AG09319 (cell line): ENCODE measurements at regions not wholly inside any gene's neighbourhood (a gene's known extent, or its start where the extent isn't known, plus 50 kb on each side); places are given as distances from the start of the nearest gene placed in this dataset.

Experiments
- DNase-seq: peaks from one replicate; pipeline ENCODE4 v3.0.0-alpha.2; 2010; ENCODE audit warnings: low read depth; ENCODE audit errors: extremely low read depth
- CTCF ChIP-seq: IDR thresholded peaks from 2 replicates; pipeline ENCODE4 v1.5.1; 2011; ENCODE audit warnings: low read depth, mild to moderate bottlenecking, inconsistent platforms, low read length, moderate library complexity

- TF ChIP-seq CTCF = no peak
- no peak for DNase-seq
These were observed 123.0 kb upstream of the AGBL1 start for GRCh38 chr15:85956532-85957275.

- no peak for TF ChIP-seq CTCF
- no peak for DNase-seq
These were observed 120.1 kb upstream of the AGBL1 start for GRCh38 chr15:85959611-85960010.

- no peak for TF ChIP-seq CTCF
- DNase-seq = no peak
These were observed 119.3 kb upstream of the AGBL1 start for GRCh38 chr15:85960381-85960780.

GRCh38 chr15:85961821-85962220, 117.8 kb upstream of the AGBL1 start:
- no peak for DNase-seq
- TF ChIP-seq CTCF = no peak

GRCh38 chr15:85963262-85963760, 116.4 kb upstream of the AGBL1 start:
- no peak for TF ChIP-seq CTCF
- no peak for DNase-seq

GRCh38 chr15:85964471-85964870, 115.2 kb upstream of the AGBL1 start:
- no peak for TF ChIP-seq CTCF
- no peak for DNase-seq

- DNase-seq = no peak
- TF ChIP-seq CTCF = no peak
These were observed 112.1 kb upstream of the AGBL1 start for GRCh38 chr15:85967553-85967952.
